SW 1271 (cell line): ENCODE measurements at regions not wholly inside any gene's neighbourhood (a gene's known extent, or its start where the extent isn't known, plus 50 kb on each side); places are given as distances from the start of the nearest gene placed in this dataset.

Experiments used
- DNase-seq, 2 experiments: peaks; one replicate each; lab custom pipeline; 2025; lab: John Stamatoyannopoulos, UW

- DNase-seq, result no peak
Observed at GRCh38 chr2:164090533-164090932, 354.7 kb upstream of the FIGN start.

GRCh38 chr2:164084066-164084465 is 348.3 kb upstream of the FIGN start:
- DNase-seq, result no peak

- no peak for DNase-seq
Observed at GRCh38 chr2:164080486-164080885, 344.7 kb upstream of the FIGN start.

GRCh38 chr2:164079258-164079657 is 343.4 kb upstream of the FIGN start:
- no peak for DNase-seq

GRCh38 chr2:164078421-164078820 is 342.6 kb upstream of the FIGN start:
- DNase-seq, result no peak

- DNase-seq, result no peak
Observed at GRCh38 chr2:164073101-164074074, 337.6 kb upstream of the FIGN start.

- no peak for DNase-seq
Observed at GRCh38 chr2:164069540-164069939, 333.7 kb upstream of the FIGN start.

- DNase-seq, result no peak
Observed at GRCh38 chr2:164068063-164068462, 332.3 kb upstream of the FIGN start.

- no peak for DNase-seq
Observed at GRCh38 chr2:164066095-164066494, 330.3 kb upstream of the FIGN start.

GRCh38 chr2:164065038-164065437 is 329.2 kb upstream of the FIGN start:
- no peak for DNase-seq

GRCh38 chr2:164061129-164061746 is 325.4 kb upstream of the FIGN start:
- peak in 1 of 2 experiments; percentile 21 for DNase-seq

- no peak for DNase-seq
Observed at GRCh38 chr2:164060031-164060430, 324.2 kb upstream of the FIGN start.

- no peak for DNase-seq
Observed at GRCh38 chr2:164055623-164056022, 319.8 kb upstream of the FIGN start.

- no peak for DNase-seq
Observed at GRCh38 chr2:164054651-164055050, 318.8 kb upstream of the FIGN start.

- DNase-seq, result no peak
Observed at GRCh38 chr2:164053021-164053420, 317.2 kb upstream of the FIGN start.

- no peak for DNase-seq
Observed at GRCh38 chr2:164052006-164052405, 316.2 kb upstream of the FIGN start.

GRCh38 chr2:164048729-164049128 is 312.9 kb upstream of the FIGN start:
- DNase-seq, result no peak

- DNase-seq, result no peak
Observed at GRCh38 chr2:164046040-164046439, 310.2 kb upstream of the FIGN start.

GRCh38 chr2:164044622-164045021 is 308.8 kb upstream of the FIGN start:
- no peak for DNase-seq

- DNase-seq, result no peak
Observed at GRCh38 chr2:164039270-164039669, 303.5 kb upstream of the FIGN start.

- no peak for DNase-seq
Observed at GRCh38 chr2:164032995-164033394, 297.2 kb upstream of the FIGN start.

GRCh38 chr2:164030623-164031022 is 294.8 kb upstream of the FIGN start:
- no peak for DNase-seq

- no peak for DNase-seq
Observed at GRCh38 chr2:164028814-164029534, 293.2 kb upstream of the FIGN start.
